Panc1 (cell line): ENCODE measurements at regions not wholly inside any gene's neighbourhood (a gene's known extent, or its start where the extent isn't known, plus 50 kb on each side); places are given as distances from the start of the nearest gene placed in this dataset.
"Not testable (repeated sequence)": the region's sequence is repeated elsewhere in the genome, so short reads cannot be mapped to it uniquely, and the experiment has no call there.

Source experiments
- POLR2AphosphoS5 ChIP-seq: IDR thresholded peaks from 2 replicates; pipeline ENCODE4 v1.6.1; 2012; ENCODE audit warnings: mild to moderate bottlenecking, low read depth, low read length, moderate library complexity
- SIN3A ChIP-seq: IDR thresholded peaks from 2 replicates; pipeline ENCODE4 v1.6.1; 2012; ENCODE audit warnings: low read depth, mild to moderate bottlenecking, low read length, moderate library complexity, borderline replicate concordance; ENCODE audit not compliant: insufficient read depth
- TF ChIP-seq, protein P1 (sequence below), 2 experiments: IDR thresholded peaks; 2 replicates each; pipeline ENCODE4 v1.6.1; 2011 to 2012; ENCODE audit warnings: low read depth in 2 of 2, control low read depth in 1 of 2, low read length in 1 of 2, mild to moderate bottlenecking in 1 of 2, moderate library complexity in 1 of 2; ENCODE audit not compliant: insufficient read depth in 1 of 2
- TF ChIP-seq, protein P2 (sequence below): fragments of 450-650 bp; IDR thresholded peaks from 2 replicates; pipeline ENCODE4 v1.5.1; 2017; ENCODE audit warnings: mild to moderate bottlenecking

DNA sequence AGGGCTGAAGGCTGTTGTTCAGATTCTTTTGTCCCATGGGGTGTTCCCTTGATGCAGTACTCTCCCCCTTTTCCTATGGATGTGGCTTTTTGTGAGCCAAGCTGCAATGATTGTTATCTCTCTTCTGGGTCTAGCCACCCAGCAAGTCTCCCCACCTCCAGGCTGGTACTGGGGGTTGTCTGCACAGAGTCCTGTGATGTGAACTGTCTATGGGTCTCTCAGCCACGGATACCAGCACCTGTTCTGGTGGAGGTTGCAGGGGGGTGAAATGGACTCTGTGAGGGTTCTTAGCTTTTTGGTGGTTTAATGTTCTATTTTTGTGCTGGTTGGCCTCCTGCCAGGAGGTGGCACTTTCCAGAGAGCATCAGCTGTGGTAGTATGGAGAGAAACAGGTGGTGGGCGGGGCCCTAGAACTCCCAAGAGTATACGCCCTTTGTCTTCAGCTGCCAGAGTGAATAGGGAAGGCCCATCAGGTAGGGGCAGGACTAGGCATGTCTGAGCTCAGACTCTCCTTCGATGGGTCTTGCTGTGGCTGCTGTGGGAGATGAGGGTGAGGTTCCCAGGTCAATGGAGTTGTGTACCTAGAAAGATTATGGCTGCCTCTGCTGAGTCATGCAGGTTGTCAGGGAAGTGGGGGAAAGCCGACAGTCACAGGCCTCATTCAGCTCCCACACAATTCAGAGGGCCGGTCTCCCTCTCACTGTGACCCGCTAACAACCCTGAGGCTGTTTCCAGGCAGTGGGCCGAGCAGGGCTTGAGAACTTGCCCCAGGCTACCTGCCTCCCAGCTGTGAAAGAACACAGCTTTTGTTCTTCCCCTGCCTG, 87.4 kb downstream of the DLEU7 start:
- TF ChIP-seq, protein P1, sequence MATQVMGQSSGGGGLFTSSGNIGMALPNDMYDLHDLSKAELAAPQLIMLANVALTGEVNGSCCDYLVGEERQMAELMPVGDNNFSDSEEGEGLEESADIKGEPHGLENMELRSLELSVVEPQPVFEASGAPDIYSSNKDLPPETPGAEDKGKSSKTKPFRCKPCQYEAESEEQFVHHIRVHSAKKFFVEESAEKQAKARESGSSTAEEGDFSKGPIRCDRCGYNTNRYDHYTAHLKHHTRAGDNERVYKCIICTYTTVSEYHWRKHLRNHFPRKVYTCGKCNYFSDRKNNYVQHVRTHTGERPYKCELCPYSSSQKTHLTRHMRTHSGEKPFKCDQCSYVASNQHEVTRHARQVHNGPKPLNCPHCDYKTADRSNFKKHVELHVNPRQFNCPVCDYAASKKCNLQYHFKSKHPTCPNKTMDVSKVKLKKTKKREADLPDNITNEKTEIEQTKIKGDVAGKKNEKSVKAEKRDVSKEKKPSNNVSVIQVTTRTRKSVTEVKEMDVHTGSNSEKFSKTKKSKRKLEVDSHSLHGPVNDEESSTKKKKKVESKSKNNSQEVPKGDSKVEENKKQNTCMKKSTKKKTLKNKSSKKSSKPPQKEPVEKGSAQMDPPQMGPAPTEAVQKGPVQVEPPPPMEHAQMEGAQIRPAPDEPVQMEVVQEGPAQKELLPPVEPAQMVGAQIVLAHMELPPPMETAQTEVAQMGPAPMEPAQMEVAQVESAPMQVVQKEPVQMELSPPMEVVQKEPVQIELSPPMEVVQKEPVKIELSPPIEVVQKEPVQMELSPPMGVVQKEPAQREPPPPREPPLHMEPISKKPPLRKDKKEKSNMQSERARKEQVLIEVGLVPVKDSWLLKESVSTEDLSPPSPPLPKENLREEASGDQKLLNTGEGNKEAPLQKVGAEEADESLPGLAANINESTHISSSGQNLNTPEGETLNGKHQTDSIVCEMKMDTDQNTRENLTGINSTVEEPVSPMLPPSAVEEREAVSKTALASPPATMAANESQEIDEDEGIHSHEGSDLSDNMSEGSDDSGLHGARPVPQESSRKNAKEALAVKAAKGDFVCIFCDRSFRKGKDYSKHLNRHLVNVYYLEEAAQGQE (IDR thresholded peaks at IDR 0.05; ENCODE audit: insufficient read depth in 1 of 2, low read depth in 2 of 2, low read length in 1 of 2), result not testable (repeated sequence)
- TF ChIP-seq, protein P2, sequence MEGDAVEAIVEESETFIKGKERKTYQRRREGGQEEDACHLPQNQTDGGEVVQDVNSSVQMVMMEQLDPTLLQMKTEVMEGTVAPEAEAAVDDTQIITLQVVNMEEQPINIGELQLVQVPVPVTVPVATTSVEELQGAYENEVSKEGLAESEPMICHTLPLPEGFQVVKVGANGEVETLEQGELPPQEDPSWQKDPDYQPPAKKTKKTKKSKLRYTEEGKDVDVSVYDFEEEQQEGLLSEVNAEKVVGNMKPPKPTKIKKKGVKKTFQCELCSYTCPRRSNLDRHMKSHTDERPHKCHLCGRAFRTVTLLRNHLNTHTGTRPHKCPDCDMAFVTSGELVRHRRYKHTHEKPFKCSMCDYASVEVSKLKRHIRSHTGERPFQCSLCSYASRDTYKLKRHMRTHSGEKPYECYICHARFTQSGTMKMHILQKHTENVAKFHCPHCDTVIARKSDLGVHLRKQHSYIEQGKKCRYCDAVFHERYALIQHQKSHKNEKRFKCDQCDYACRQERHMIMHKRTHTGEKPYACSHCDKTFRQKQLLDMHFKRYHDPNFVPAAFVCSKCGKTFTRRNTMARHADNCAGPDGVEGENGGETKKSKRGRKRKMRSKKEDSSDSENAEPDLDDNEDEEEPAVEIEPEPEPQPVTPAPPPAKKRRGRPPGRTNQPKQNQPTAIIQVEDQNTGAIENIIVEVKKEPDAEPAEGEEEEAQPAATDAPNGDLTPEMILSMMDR, result not testable (repeated sequence)
- TF ChIP-seq POLR2AphosphoS5, SIN3A: not testable (repeated sequence)
